ENCODE measurements at regions not wholly inside any gene's neighbourhood (a gene's known extent, or its start where the extent isn't known, plus 50 kb on each side); places are given as distances from the start of the nearest gene placed in this dataset.

DNA sequence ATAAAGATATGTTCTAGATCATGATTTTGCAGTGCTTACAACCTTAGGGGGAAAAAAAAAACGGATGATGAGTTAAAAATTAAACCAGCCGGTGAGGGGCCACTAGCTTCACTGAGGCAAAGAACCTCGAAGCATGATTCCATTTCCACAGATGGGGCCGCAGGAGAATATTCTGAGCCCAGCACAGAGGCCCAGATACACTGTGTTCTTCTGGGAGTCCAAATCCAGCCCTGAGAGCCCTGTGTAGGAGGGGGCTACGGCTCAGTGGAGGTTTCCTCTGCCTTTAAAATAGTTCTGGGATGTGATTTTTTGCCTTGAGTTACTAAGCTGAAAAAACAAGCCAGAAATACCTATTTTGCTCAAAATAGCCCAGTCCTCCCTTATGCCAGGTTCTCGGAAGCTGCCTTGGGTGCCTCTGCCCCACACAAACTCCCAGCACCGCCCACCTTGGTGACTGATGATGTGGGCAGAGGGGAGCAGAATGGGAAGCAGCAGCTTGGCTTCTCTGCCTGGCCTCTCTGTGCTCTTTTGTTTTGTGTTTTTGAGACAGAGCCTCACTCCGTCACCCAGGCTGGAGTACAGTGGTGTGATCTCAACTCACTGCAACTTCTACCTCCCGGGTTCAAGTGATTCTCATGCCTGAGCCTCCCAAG is 105.4 kb upstream of the BCL2L14 start:
- TF ChIP-seq, protein P1, sequence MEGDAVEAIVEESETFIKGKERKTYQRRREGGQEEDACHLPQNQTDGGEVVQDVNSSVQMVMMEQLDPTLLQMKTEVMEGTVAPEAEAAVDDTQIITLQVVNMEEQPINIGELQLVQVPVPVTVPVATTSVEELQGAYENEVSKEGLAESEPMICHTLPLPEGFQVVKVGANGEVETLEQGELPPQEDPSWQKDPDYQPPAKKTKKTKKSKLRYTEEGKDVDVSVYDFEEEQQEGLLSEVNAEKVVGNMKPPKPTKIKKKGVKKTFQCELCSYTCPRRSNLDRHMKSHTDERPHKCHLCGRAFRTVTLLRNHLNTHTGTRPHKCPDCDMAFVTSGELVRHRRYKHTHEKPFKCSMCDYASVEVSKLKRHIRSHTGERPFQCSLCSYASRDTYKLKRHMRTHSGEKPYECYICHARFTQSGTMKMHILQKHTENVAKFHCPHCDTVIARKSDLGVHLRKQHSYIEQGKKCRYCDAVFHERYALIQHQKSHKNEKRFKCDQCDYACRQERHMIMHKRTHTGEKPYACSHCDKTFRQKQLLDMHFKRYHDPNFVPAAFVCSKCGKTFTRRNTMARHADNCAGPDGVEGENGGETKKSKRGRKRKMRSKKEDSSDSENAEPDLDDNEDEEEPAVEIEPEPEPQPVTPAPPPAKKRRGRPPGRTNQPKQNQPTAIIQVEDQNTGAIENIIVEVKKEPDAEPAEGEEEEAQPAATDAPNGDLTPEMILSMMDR (IDR thresholded peaks at IDR 0.05): no peak
- TF ChIP-seq, protein P2, sequence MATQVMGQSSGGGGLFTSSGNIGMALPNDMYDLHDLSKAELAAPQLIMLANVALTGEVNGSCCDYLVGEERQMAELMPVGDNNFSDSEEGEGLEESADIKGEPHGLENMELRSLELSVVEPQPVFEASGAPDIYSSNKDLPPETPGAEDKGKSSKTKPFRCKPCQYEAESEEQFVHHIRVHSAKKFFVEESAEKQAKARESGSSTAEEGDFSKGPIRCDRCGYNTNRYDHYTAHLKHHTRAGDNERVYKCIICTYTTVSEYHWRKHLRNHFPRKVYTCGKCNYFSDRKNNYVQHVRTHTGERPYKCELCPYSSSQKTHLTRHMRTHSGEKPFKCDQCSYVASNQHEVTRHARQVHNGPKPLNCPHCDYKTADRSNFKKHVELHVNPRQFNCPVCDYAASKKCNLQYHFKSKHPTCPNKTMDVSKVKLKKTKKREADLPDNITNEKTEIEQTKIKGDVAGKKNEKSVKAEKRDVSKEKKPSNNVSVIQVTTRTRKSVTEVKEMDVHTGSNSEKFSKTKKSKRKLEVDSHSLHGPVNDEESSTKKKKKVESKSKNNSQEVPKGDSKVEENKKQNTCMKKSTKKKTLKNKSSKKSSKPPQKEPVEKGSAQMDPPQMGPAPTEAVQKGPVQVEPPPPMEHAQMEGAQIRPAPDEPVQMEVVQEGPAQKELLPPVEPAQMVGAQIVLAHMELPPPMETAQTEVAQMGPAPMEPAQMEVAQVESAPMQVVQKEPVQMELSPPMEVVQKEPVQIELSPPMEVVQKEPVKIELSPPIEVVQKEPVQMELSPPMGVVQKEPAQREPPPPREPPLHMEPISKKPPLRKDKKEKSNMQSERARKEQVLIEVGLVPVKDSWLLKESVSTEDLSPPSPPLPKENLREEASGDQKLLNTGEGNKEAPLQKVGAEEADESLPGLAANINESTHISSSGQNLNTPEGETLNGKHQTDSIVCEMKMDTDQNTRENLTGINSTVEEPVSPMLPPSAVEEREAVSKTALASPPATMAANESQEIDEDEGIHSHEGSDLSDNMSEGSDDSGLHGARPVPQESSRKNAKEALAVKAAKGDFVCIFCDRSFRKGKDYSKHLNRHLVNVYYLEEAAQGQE (IDR thresholded peaks at IDR 0.05; ENCODE audit: insufficient read depth in 1 of 2, low read depth in 2 of 2, low read length in 1 of 2): no peak

All from Panc1 (cell line).